HG02885 (cell line): ENCODE measurements at regions not wholly inside any gene's neighbourhood (a gene's known extent, or its start where the extent isn't known, plus 50 kb on each side); places are given as distances from the start of the nearest gene placed in this dataset.
"Not testable (repeated sequence)": the region's sequence is repeated elsewhere in the genome, so short reads cannot be mapped to it uniquely, and the experiment has no call there.

ENCODE experiments used
- ATAC-seq: cut with Tn5 transposase; IDR thresholded peaks from one replicate; pipeline ENCODE4 v1.9.1; 2021; ENCODE audit warnings: mild to moderate bottlenecking; ENCODE audit not compliant: unreplicated experiment, poor library complexity

- no peak for ATAC-seq
These were observed 1805.9 kb downstream of the NCAM2 start for GRCh38 chr21:22804151-22804550.

GRCh38 chr21:22806278-22806677 lies 1808.1 kb downstream of the NCAM2 start:
- ATAC-seq: no peak

GRCh38 chr21:22813201-22813600 lies 1815.0 kb downstream of the NCAM2 start:
- no peak for ATAC-seq

- ATAC-seq: not testable (repeated sequence)
These were observed 1820.7 kb downstream of the NCAM2 start for GRCh38 chr21:22818681-22819485.

- no peak for ATAC-seq
These were observed 1829.2 kb downstream of the NCAM2 start for GRCh38 chr21:22827422-22827821.

GRCh38 chr21:22842875-22843274 lies 1844.7 kb downstream of the NCAM2 start:
- no peak for ATAC-seq

- no peak for ATAC-seq
These were observed 1857.4 kb downstream of the NCAM2 start for GRCh38 chr21:22855581-22855980.

GRCh38 chr21:22871692-22872091 lies 1873.5 kb downstream of the NCAM2 start:
- no peak for ATAC-seq

- ATAC-seq: no peak
These were observed 1882.4 kb downstream of the NCAM2 start for GRCh38 chr21:22880573-22880972.

- no peak for ATAC-seq
These were observed 1882.9 kb downstream of the NCAM2 start for GRCh38 chr21:22881131-22881530.

- no peak for ATAC-seq
These were observed 1886.9 kb downstream of the NCAM2 start for GRCh38 chr21:22885079-22885478.

- ATAC-seq: no peak
These were observed 1887.4 kb downstream of the NCAM2 start for GRCh38 chr21:22885614-22886013.

GRCh38 chr21:22889445-22889844 lies 1891.2 kb downstream of the NCAM2 start:
- ATAC-seq: no peak

GRCh38 chr21:22890656-22891055 lies 1892.4 kb downstream of the NCAM2 start:
- ATAC-seq: no peak

- no peak for ATAC-seq
These were observed 1893.8 kb downstream of the NCAM2 start for GRCh38 chr21:22892028-22892427.

- no peak for ATAC-seq
These were observed 1894.5 kb downstream of the NCAM2 start for GRCh38 chr21:22892740-22893139.

- ATAC-seq: no peak
These were observed 1899.9 kb downstream of the NCAM2 start for GRCh38 chr21:22898051-22898665.

- no peak for ATAC-seq
These were observed 1902.3 kb downstream of the NCAM2 start for GRCh38 chr21:22900490-22900889.

- ATAC-seq: no peak
These were observed 1905.6 kb downstream of the NCAM2 start for GRCh38 chr21:22903851-22904250.

GRCh38 chr21:22904385-22904784 lies 1906.2 kb downstream of the NCAM2 start:
- ATAC-seq: no peak

GRCh38 chr21:22925032-22925431 lies 1926.8 kb downstream of the NCAM2 start:
- ATAC-seq: no peak

GRCh38 chr21:22927469-22927868 lies 1929.3 kb downstream of the NCAM2 start:
- ATAC-seq: no peak
